ENCODE measurements at regions not wholly inside any gene's neighbourhood (a gene's known extent, or its start where the extent isn't known, plus 50 kb on each side); places are given as distances from the start of the nearest gene placed in this dataset.

GRCh38 chr5:125891061-125891725 is 532.0 kb upstream of the GRAMD2B start:
- ATAC-seq (ENCODE audit: low read depth in 2 of 2) (no peak), DNase-seq (no peak)
- Mint-ChIP-seq H3K27ac (no peak overlapping the region), H3K27me3 (no peaks in the 10 kb centered on the region), H3K9me3 (peaks cover 0 to 17% (median 3%) of the 10 kb centered on the region in 7 donors), H3K36me3 (no peaks in the 10 kb centered on the region), H3K4me3 (no peak overlapping the region), H3K4me1 (no peaks in the 10 kb centered on the region)
- Histone ChIP-seq H3K9me3 (ENCODE audit: control insufficient read depth in 2 of 2, low read length in 2 of 2) (no peaks in the 10 kb centered on the region), H3K27me3 (ENCODE audit: control insufficient read depth, insufficient read depth, low read length) (no peaks in the 10 kb centered on the region), H3K4me1 (ENCODE audit: control insufficient read depth, insufficient read depth, low read length, poor library complexity, severe bottlenecking) (no peaks in the 10 kb centered on the region), H3K4me3 (ENCODE audit: low read depth, low read length) (no peak overlapping the region), H3K36me3 (ENCODE audit: control insufficient read depth, insufficient read depth, low read length) (no peaks in the 10 kb centered on the region), H3K27ac (ENCODE audit: insufficient read depth, low read length, poor library complexity, severe bottlenecking) (no peak overlapping the region)

DNA sequence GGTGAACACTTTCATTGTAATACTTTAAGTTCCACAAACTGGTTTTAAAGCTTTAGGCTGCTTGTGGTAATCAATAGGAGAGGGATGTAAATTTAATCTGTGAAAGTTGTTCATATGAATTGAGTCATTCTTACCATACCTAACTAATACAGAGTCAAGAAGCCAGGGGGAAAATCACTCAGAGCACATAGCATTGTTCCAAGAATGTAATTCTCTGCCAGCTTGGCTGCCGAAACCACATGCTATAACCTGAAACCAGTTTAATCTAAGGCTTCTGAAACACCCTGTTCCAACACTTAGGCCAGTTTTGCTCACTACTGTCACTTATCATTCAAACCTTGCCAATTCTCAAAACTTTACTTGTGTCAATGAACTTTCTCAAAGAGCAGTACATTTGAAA is 528.8 kb upstream of the GRAMD2B start:
- Histone ChIP-seq H3K9me3 (ENCODE audit: control insufficient read depth in 2 of 2, low read length in 2 of 2) (no peaks in the 10 kb centered on the region), H3K4me1 (ENCODE audit: control insufficient read depth, insufficient read depth, low read length, poor library complexity, severe bottlenecking) (no peaks in the 10 kb centered on the region), H3K36me3 (ENCODE audit: control insufficient read depth, insufficient read depth, low read length) (no peaks in the 10 kb centered on the region), H3K4me3 (ENCODE audit: low read depth, low read length) (no peak overlapping the region), H3K27me3 (ENCODE audit: control insufficient read depth, insufficient read depth, low read length) (no peaks in the 10 kb centered on the region), H3K27ac (ENCODE audit: insufficient read depth, low read length, poor library complexity, severe bottlenecking) (no peak overlapping the region)
- no peaks in the 10 kb centered on the region for H3K27me3 Mint-ChIP-seq
- no peak overlapping the region for H3K27ac Mint-ChIP-seq
- ATAC-seq (ENCODE audit: low read depth in 2 of 2) (no peak), DNase-seq (no peak)
- H3K4me3 Mint-ChIP-seq: no peak overlapping the region
- H3K4me1 Mint-ChIP-seq: no peaks in the 10 kb centered on the region
- peaks cover 0 to 25% (median 3%) of the 10 kb centered on the region in 7 donors for H3K9me3 Mint-ChIP-seq
- H3K36me3 Mint-ChIP-seq: no peaks in the 10 kb centered on the region

DNA sequence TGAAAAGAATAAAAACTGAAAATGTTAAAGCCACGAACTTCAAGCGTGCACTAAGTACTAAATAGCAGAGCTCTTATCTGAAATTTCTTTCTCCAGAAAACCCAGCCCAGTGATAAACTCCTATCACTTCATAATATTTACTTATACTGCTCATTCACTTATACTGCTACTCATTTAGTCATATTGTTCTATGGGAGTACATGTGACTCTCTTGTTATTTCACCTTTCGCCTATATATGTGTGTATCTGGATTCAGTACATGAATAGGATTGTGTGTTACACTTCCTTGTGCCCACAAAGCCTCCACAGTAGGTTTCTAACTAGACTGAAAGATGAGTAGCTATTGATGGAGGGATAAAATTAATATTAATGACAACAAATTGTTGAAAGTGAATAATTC is 526.8 kb upstream of the GRAMD2B start:
- H3K9me3 Mint-ChIP-seq: peaks cover 0 to 32% (median 5%) of the 10 kb centered on the region in 7 donors

DNA sequence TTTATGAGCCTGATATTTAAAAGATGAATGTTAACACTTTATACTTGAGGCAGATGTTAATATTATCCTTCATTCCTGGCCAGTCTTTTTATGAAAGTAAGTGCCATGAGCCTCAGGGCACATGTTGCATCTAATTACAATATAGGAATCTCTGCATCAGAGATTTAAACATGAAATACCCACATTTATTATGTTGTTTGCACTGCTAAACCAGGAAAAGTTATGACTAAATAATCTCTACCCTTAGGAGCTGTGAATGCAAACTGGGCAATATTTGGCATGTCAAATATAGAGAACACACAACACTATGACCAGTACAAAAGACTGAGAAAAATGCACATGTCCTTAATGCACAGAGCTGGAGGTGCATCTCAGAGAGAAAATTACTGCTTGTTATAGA is 526.1 kb upstream of the GRAMD2B start:
- Histone ChIP-seq H3K4me3 (ENCODE audit: low read depth, low read length) (no peak overlapping the region), H3K4me1 (ENCODE audit: control insufficient read depth, insufficient read depth, low read length, poor library complexity, severe bottlenecking) (no peaks in the 10 kb centered on the region), H3K9me3 (ENCODE audit: control insufficient read depth in 2 of 2, low read length in 2 of 2) (no peaks in the 10 kb centered on the region), H3K27ac (ENCODE audit: insufficient read depth, low read length, poor library complexity, severe bottlenecking) (no peak overlapping the region), H3K36me3 (ENCODE audit: control insufficient read depth, insufficient read depth, low read length) (no peaks in the 10 kb centered on the region), H3K27me3 (ENCODE audit: control insufficient read depth, insufficient read depth, low read length) (no peaks in the 10 kb centered on the region)
- no peak for DNase-seq
- no peak overlapping the region for H3K4me3 Mint-ChIP-seq
- ATAC-seq (ENCODE audit: low read depth in 2 of 2): no peak
- no peaks in the 10 kb centered on the region for H3K36me3 Mint-ChIP-seq
- no peaks in the 10 kb centered on the region for H3K27me3 Mint-ChIP-seq
- H3K9me3 Mint-ChIP-seq: peaks cover 1 to 38% (median 5%) of the 10 kb centered on the region in 7 donors
- H3K27ac Mint-ChIP-seq: no peak overlapping the region
- H3K4me1 Mint-ChIP-seq: no peaks in the 10 kb centered on the region

More for the DNA sequence above, 526.8 kb upstream of the GRAMD2B start:
- Histone ChIP-seq H3K36me3 (ENCODE audit: control insufficient read depth, insufficient read depth, low read length) (no peaks in the 10 kb centered on the region), H3K4me3 (ENCODE audit: low read depth, low read length) (no peak overlapping the region), H3K9me3 (ENCODE audit: control insufficient read depth in 2 of 2, low read length in 2 of 2) (no peaks in the 10 kb centered on the region), H3K27me3 (ENCODE audit: control insufficient read depth, insufficient read depth, low read length) (no peaks in the 10 kb centered on the region), H3K4me1 (ENCODE audit: control insufficient read depth, insufficient read depth, low read length, poor library complexity, severe bottlenecking) (no peaks in the 10 kb centered on the region), H3K27ac (ENCODE audit: insufficient read depth, low read length, poor library complexity, severe bottlenecking) (no peak overlapping the region)
- ATAC-seq (ENCODE audit: low read depth in 2 of 2) (no peak), DNase-seq (no peak)
- no peaks in the 10 kb centered on the region for H3K4me1 Mint-ChIP-seq
- no peak overlapping the region for H3K4me3 Mint-ChIP-seq
- H3K27me3 Mint-ChIP-seq: no peaks in the 10 kb centered on the region
- H3K36me3 Mint-ChIP-seq: no peaks in the 10 kb centered on the region
- no peak overlapping the region for H3K27ac Mint-ChIP-seq

DNA sequence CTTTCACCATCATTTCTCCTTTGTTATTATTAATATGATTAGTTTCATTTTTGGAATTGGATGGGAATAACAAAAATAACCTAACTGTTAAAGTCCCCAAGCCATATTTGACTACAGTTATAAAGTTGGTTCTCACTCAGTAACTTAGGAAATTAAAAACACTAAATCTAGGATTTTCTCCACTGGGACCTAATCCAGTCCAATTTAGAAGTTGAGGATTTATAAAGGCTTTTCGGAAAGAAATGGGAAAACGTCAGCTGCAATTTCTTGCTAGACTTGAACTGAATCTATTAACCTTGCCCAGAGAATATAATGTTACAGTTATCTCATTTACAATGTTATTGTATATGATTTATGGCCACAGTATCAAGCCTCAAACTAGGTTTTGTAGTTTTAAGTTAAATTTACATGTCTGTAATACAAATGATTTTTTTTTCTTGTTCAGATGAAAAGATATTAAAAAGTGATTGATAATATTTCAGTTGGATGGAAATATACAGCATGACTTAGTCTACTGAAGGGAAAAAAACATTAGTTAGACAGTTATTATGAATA is 524.3 kb upstream of the GRAMD2B start:
- H3K4me3 ChIP-seq (ENCODE audit: low read depth, low read length): no peak overlapping the region
- DNase-seq (no peak), ATAC-seq (ENCODE audit: low read depth in 2 of 2) (no peak)
- Mint-ChIP-seq H3K9me3 (peaks cover 1 to 34% (median 3%) of the 10 kb centered on the region in 7 donors), H3K4me3 (no peak overlapping the region), H3K36me3 (no peaks in the 10 kb centered on the region), H3K4me1 (no peaks in the 10 kb centered on the region), H3K27me3 (no peaks in the 10 kb centered on the region), H3K27ac (no peak overlapping the region)
- H3K27me3 ChIP-seq (ENCODE audit: control insufficient read depth, insufficient read depth, low read length): no peaks in the 10 kb centered on the region
- no peaks in the 10 kb centered on the region for H3K4me1 ChIP-seq (ENCODE audit: control insufficient read depth, insufficient read depth, low read length, poor library complexity, severe bottlenecking)
- H3K9me3 ChIP-seq (ENCODE audit: control insufficient read depth in 2 of 2, low read length in 2 of 2): no peaks in the 10 kb centered on the region
- H3K27ac ChIP-seq (ENCODE audit: insufficient read depth, low read length, poor library complexity, severe bottlenecking): no peak overlapping the region
- no peaks in the 10 kb centered on the region for H3K36me3 ChIP-seq (ENCODE audit: control insufficient read depth, insufficient read depth, low read length)

- ATAC-seq (ENCODE audit: low read depth in 2 of 2) (no peak), DNase-seq (no peak)
- Histone ChIP-seq H3K27me3 (ENCODE audit: control insufficient read depth, insufficient read depth, low read length) (no peaks in the 10 kb centered on the region), H3K4me3 (ENCODE audit: low read depth, low read length) (no peak overlapping the region), H3K36me3 (ENCODE audit: control insufficient read depth, insufficient read depth, low read length) (no peaks in the 10 kb centered on the region), H3K9me3 (ENCODE audit: control insufficient read depth in 2 of 2, low read length in 2 of 2) (peaks cover 6 to 22% of the 10 kb centered on the region in 2 experiments), H3K4me1 (ENCODE audit: control insufficient read depth, insufficient read depth, low read length, poor library complexity, severe bottlenecking) (no peaks in the 10 kb centered on the region), H3K27ac (ENCODE audit: insufficient read depth, low read length, poor library complexity, severe bottlenecking) (no peak overlapping the region)
- Mint-ChIP-seq H3K4me3 (no peak overlapping the region), H3K27ac (no peak overlapping the region), H3K9me3 (peaks cover 7 to 41% (median 14%) of the 10 kb centered on the region in 7 donors), H3K36me3 (no peaks in the 10 kb centered on the region), H3K4me1 (no peaks in the 10 kb centered on the region), H3K27me3 (no peaks in the 10 kb centered on the region)
Measured at GRCh38 chr5:125912028-125912427, 511.2 kb upstream of the GRAMD2B start.

DNA sequence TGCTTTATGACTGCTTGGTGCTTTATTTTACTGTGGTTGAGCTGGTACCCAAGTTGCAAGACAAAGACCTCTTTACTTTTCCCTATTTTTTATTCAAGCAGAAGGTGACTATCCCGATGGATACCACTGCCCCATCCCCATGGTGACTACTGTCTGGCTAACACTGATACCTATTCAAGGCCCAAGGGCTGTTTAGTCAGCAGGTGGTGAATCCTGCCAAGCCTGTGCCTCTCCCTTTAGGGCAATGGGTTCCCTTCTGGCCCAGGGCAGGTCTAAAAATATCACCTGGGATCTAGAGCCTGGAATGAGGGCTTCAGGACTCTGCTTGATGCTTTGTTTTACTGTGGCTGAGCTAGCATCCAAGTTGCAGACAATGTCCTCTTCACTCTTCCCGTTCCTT is 510.0 kb upstream of the GRAMD2B start:
- ATAC-seq (ENCODE audit: low read depth in 2 of 2) (no peak), DNase-seq (no peak)
- H3K27me3 Mint-ChIP-seq: no peaks in the 10 kb centered on the region
- Histone ChIP-seq H3K27ac (ENCODE audit: insufficient read depth, low read length, poor library complexity, severe bottlenecking) (no peak overlapping the region), H3K36me3 (ENCODE audit: control insufficient read depth, insufficient read depth, low read length) (no peaks in the 10 kb centered on the region), H3K4me3 (ENCODE audit: low read depth, low read length) (no peak overlapping the region), H3K9me3 (ENCODE audit: control insufficient read depth in 2 of 2, low read length in 2 of 2) (peaks cover 6 to 22% of the 10 kb centered on the region in 2 experiments), H3K27me3 (ENCODE audit: control insufficient read depth, insufficient read depth, low read length) (no peaks in the 10 kb centered on the region), H3K4me1 (ENCODE audit: control insufficient read depth, insufficient read depth, low read length, poor library complexity, severe bottlenecking) (no peaks in the 10 kb centered on the region)
- no peaks in the 10 kb centered on the region for H3K36me3 Mint-ChIP-seq
- no peak overlapping the region for H3K27ac Mint-ChIP-seq
- H3K9me3 Mint-ChIP-seq: peaks cover 8 to 45% (median 16%) of the 10 kb centered on the region in 7 donors
- no peak overlapping the region for H3K4me3 Mint-ChIP-seq
- no peaks in the 10 kb centered on the region for H3K4me1 Mint-ChIP-seq

DNA sequence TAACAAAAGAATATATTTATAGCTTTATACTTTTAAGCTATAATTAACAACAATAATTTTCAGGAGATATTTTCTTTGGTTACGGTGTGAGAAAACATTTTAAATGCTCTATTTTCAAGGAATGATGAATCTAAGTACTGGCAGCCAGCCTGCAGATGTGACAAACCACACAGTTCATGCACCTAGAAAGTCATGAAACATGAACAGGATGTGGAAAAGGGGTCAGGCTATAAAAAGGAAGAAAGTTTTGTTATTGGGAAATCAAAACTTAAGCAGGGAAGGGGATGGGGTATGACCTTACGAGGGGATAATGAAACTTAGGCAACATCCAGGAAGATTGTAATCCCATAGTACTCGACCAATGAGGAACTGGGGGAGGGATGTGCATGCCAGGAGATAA is 508.7 kb upstream of the GRAMD2B start:
- DNase-seq: no peak
- H3K4me3 ChIP-seq (ENCODE audit: low read depth, low read length): no peak overlapping the region
- Mint-ChIP-seq H3K27me3 (no peaks in the 10 kb centered on the region), H3K9me3 (peaks cover 7 to 36% (median 14%) of the 10 kb centered on the region in 7 donors), H3K4me3 (no peak overlapping the region), H3K36me3 (no peaks in the 10 kb centered on the region), H3K27ac (no peak overlapping the region), H3K4me1 (no peaks in the 10 kb centered on the region)
- no peaks in the 10 kb centered on the region for H3K4me1 ChIP-seq (ENCODE audit: control insufficient read depth, insufficient read depth, low read length, poor library complexity, severe bottlenecking)
- no peak overlapping the region for H3K27ac ChIP-seq (ENCODE audit: insufficient read depth, low read length, poor library complexity, severe bottlenecking)
- ATAC-seq (ENCODE audit: low read depth in 2 of 2): no peak
- no peaks in the 10 kb centered on the region for H3K36me3 ChIP-seq (ENCODE audit: control insufficient read depth, insufficient read depth, low read length)
- H3K9me3 ChIP-seq (ENCODE audit: control insufficient read depth in 2 of 2, low read length in 2 of 2): peaks cover 6 to 22% of the 10 kb centered on the region in 2 experiments
- no peaks in the 10 kb centered on the region for H3K27me3 ChIP-seq (ENCODE audit: control insufficient read depth, insufficient read depth, low read length)
